PFSK-1 (cell line): ENCODE measurements at regions not wholly inside any gene's neighbourhood (a gene's known extent, or its start where the extent isn't known, plus 50 kb on each side); places are given as distances from the start of the nearest gene placed in this dataset.

Experiments used
- FOXP2 ChIP-seq: optimal IDR thresholded peaks from 2 replicates; pipeline ENCODE3; 2011; ENCODE audit warnings: borderline replicate concordance, control low read depth, inconsistent platforms; ENCODE audit not compliant: insufficient read depth; ENCODE audit errors: extremely low read length, extremely low read depth
- POLR2AphosphoS5 ChIP-seq: IDR thresholded peaks from 2 replicates; pipeline ENCODE4 v1.6.1; 2012; ENCODE audit warnings: low read depth, mild to moderate bottlenecking, control low read depth, low read length, moderate library complexity
- REST ChIP-seq, 2 experiments: IDR thresholded peaks; 2 replicates each; pipeline versions ENCODE4 v1.6.1 to v1.8.0; 2011 to 2012; ENCODE audit warnings: low read depth in 2 of 2, low read length in 2 of 2, control low read depth in 1 of 2, inconsistent platforms in 1 of 2, mild to moderate bottlenecking in 1 of 2, moderate library complexity in 1 of 2; ENCODE audit not compliant: insufficient read depth in 1 of 2
- SIN3A ChIP-seq: IDR thresholded peaks from 2 replicates; pipeline ENCODE4 v1.6.1; 2012; ENCODE audit warnings: mild to moderate bottlenecking, low read length, moderate library complexity, borderline replicate concordance; ENCODE audit not compliant: insufficient read depth
- TAF1 ChIP-seq: IDR thresholded peaks from 2 replicates; pipeline ENCODE4 v1.6.1; 2012; ENCODE audit warnings: low read length, control low read depth, borderline replicate concordance; ENCODE audit not compliant: insufficient read depth

GRCh38 chr9:89744255-89744648 lies 139.4 kb downstream of the GADD45G start:
- TF ChIP-seq TAF1 (no peak), POLR2AphosphoS5 (no peak), REST (IDR thresholded peaks at IDR 0.05; ENCODE audit: insufficient read depth in 1 of 2, low read depth in 2 of 2, low read length in 2 of 2) (no peak), FOXP2 (no peak), SIN3A (no peak)
